H1 (cell line): ENCODE measurements at regions not wholly inside any gene's neighbourhood (a gene's known extent, or its start where the extent isn't known, plus 50 kb on each side); places are given as distances from the start of the nearest gene placed in this dataset.

Experiments used
- POLR2A ChIP-seq, 2 experiments: IDR thresholded peaks; 1 replicate in 1 of 2; 2 replicates in 1 of 2; pipeline ENCODE4 v1.6.1; 2011; ENCODE audit warnings: low read depth in 2 of 2, low read length in 2 of 2, mild to moderate bottlenecking in 2 of 2; ENCODE audit errors: control extremely low read depth in 1 of 2
- RNF2 ChIP-seq: fragments of 200-900, 300-1000 bp; sonication (generic); IDR thresholded peaks from 2 replicates; pipeline ENCODE4 v1.7.1; 2016; ENCODE audit warnings: borderline replicate concordance, low read depth, mild to moderate bottlenecking, antibody characterized with exemption, low read length; ENCODE audit not compliant: poor library complexity, severe bottlenecking; ENCODE audit errors: missing control alignments

- TF ChIP-seq POLR2A (IDR thresholded peaks at IDR 0.05; ENCODE audit: control extremely low read depth in 1 of 2, low read depth in 2 of 2, low read length in 2 of 2) = no peak
- TF ChIP-seq RNF2 = no peak
Observed at GRCh38 chr22:48121984-48122383, 1359.5 kb downstream of the TBC1D22A start (continued).
